Lower leg skin (tissue), 4 donors: ENCODE measurements at regions not wholly inside any gene's neighbourhood (a gene's known extent, or its start where the extent isn't known, plus 50 kb on each side); places are given as distances from the start of the nearest gene placed in this dataset.

Source experiments
- DNase-seq, 2 donors: peaks; one replicate each; pipeline ENCODE4 v3.0.0-alpha.2; 2019; ENCODE audit warnings: low spot score in 2 of 2
- H3K4me3 ChIP-seq: fragments of 200-600 bp; sonication (generic); 2 replicates; pipeline ENCODE4 v1.5.1; 2017; ENCODE audit warnings: mild to moderate bottlenecking, low read depth; ENCODE audit not compliant: poor library complexity, severe bottlenecking
- CTCF ChIP-seq, 3 donors: fragments of 450-650 bp; IDR thresholded peaks; one replicate each; pipeline ENCODE4 v1.5.1; 2016; ENCODE audit warnings: antibody characterized with exemption in 3 of 3, mild to moderate bottlenecking in 3 of 3, moderate library complexity in 2 of 3
- POLR2A ChIP-seq, 2 donors: fragments of 450-650 bp; IDR thresholded peaks; one replicate each; pipeline ENCODE4 v1.6.1; 2016 to 2017; ENCODE audit warnings: antibody characterized with exemption in 2 of 2, mild to moderate bottlenecking in 1 of 2, moderate library complexity in 1 of 2
- WGBS, 2 donors: methylation state at CpG; one replicate each; pipeline ENCODE4 v1.1.5; 2018; 5-methylcytosine and 5-hydroxymethylcytosine counted together
- intact Hi-C: fragments of 100-400 bp; cut with DNase I; formaldehyde crosslinking; loops from one replicate; pipeline ENCODE4 v1.15.0; 2023; ENCODE audit warnings: low total_unique reads

GRCh38 chr4:151952137-151952536 lies 191.3 kb upstream of the GATB start:
- no peak overlapping the region for H3K4me3 ChIP-seq
- 73 to 76% methylated on average over 4 of the region's 4 CpGs for WGBS, 2 donors
- DNase-seq: no peak
- intact Hi-C loops: no loop called here
- TF ChIP-seq POLR2A (IDR thresholded peaks at IDR 0.05) (no peak), CTCF (IDR thresholded peaks at IDR 0.05) (no peak)

GRCh38 chr4:151951671-151952050 lies 190.9 kb upstream of the GATB start:
- intact Hi-C loops: no loop called here
- WGBS, 2 donors: 41 to 51% methylated on average over 5 of the region's 5 CpGs
- no peak overlapping the region for H3K4me3 ChIP-seq
- peak in 1 of 2 donors; percentile 21 for DNase-seq
- TF ChIP-seq POLR2A (IDR thresholded peaks at IDR 0.05): no peak
- TF ChIP-seq CTCF (IDR thresholded peaks at IDR 0.05): no peak

- TF ChIP-seq CTCF (IDR thresholded peaks at IDR 0.05) (no peak), POLR2A (IDR thresholded peaks at IDR 0.05) (no peak)
- WGBS, 2 donors: 59 to 62% methylated on average over 12 of the region's 12 CpGs
- H3K4me3 ChIP-seq: no peak overlapping the region
- no peak for DNase-seq
- intact Hi-C loops: no loop called here
Observed at GRCh38 chr4:151950993-151951670, 190.3 kb upstream of the GATB start.

GRCh38 chr4:151948351-151949016 lies 187.7 kb upstream of the GATB start:
- H3K4me3 ChIP-seq: no peak overlapping the region
- no peak for DNase-seq
- WGBS, 2 donors: 62 to 68% methylated on average over 1 of the region's 1 CpG
- TF ChIP-seq CTCF (IDR thresholded peaks at IDR 0.05): no peak
- intact Hi-C loops: no loop called here

- WGBS, 2 donors: 85 to 100% methylated on average over 2 of the region's 2 CpGs
- no peak for DNase-seq
- TF ChIP-seq CTCF (IDR thresholded peaks at IDR 0.05): no peak
- no peak for TF ChIP-seq POLR2A (IDR thresholded peaks at IDR 0.05)
- H3K4me3 ChIP-seq: no peak overlapping the region
- intact Hi-C loops: no loop called here
Observed at GRCh38 chr4:151946718-151947117, 185.9 kb upstream of the GATB start.
